HG02981 (cell line): ENCODE measurements at regions not wholly inside any gene's neighbourhood (a gene's known extent, or its start where the extent isn't known, plus 50 kb on each side); places are given as distances from the start of the nearest gene placed in this dataset.

Experiments used
- ATAC-seq: cut with Tn5 transposase; IDR thresholded peaks from one replicate; pipeline ENCODE4 v1.9.1; 2021; ENCODE audit warnings: mild to moderate bottlenecking, moderate library complexity; ENCODE audit not compliant: unreplicated experiment

- no peak for ATAC-seq
These were observed 327.1 kb upstream of the GOLIM4 start for GRCh38 chr3:168422843-168423242.

- ATAC-seq = no peak
These were observed 323.4 kb upstream of the GOLIM4 start for GRCh38 chr3:168419091-168419490.

GRCh38 chr3:168417016-168417415 lies 321.3 kb upstream of the GOLIM4 start:
- no peak for ATAC-seq

GRCh38 chr3:168416446-168416845 lies 320.7 kb upstream of the GOLIM4 start:
- no peak for ATAC-seq

- no peak for ATAC-seq
These were observed 318.4 kb upstream of the GOLIM4 start for GRCh38 chr3:168414149-168414548.

GRCh38 chr3:168407381-168407780 lies 311.7 kb upstream of the GOLIM4 start:
- ATAC-seq = no peak

- ATAC-seq = no peak
These were observed 309.6 kb upstream of the GOLIM4 start for GRCh38 chr3:168405288-168405687.

- ATAC-seq = no peak
These were observed 302.8 kb upstream of the GOLIM4 start for GRCh38 chr3:168398371-168399025.

GRCh38 chr3:168396861-168397260 lies 301.1 kb upstream of the GOLIM4 start:
- ATAC-seq = no peak

- no peak for ATAC-seq
These were observed 299.8 kb upstream of the GOLIM4 start for GRCh38 chr3:168395551-168395950.

- ATAC-seq = no peak
These were observed 298.7 kb upstream of the GOLIM4 start for GRCh38 chr3:168394439-168394838.

GRCh38 chr3:168386301-168386700 lies 290.6 kb upstream of the GOLIM4 start:
- ATAC-seq = no peak

- ATAC-seq = no peak
These were observed 289.3 kb upstream of the GOLIM4 start for GRCh38 chr3:168384990-168385389.

- no peak for ATAC-seq
These were observed 287.8 kb upstream of the GOLIM4 start for GRCh38 chr3:168383573-168383972.

- no peak for ATAC-seq
These were observed 276.1 kb upstream of the GOLIM4 start for GRCh38 chr3:168371846-168372245.

GRCh38 chr3:168364967-168365366 lies 269.2 kb upstream of the GOLIM4 start:
- ATAC-seq = no peak

GRCh38 chr3:168362661-168363247 lies 267.0 kb upstream of the GOLIM4 start:
- no peak for ATAC-seq

GRCh38 chr3:168362156-168362555 lies 266.4 kb upstream of the GOLIM4 start:
- ATAC-seq = no peak

- ATAC-seq = no peak
These were observed 265.3 kb upstream of the GOLIM4 start for GRCh38 chr3:168360993-168361392.

GRCh38 chr3:168342946-168343850 lies 247.5 kb upstream of the GOLIM4 start:
- ATAC-seq = no peak

GRCh38 chr3:168341956-168342936 lies 246.5 kb upstream of the GOLIM4 start:
- no peak for ATAC-seq
